ENCODE measurements at regions not wholly inside any gene's neighbourhood (a gene's known extent, or its start where the extent isn't known, plus 50 kb on each side); places are given as distances from the start of the nearest gene placed in this dataset.

- TF ChIP-seq REST (IDR thresholded peaks at IDR 0.05; ENCODE audit: insufficient read depth in 1 of 2, low read depth in 2 of 2, low read length in 2 of 2) (no peak), TAF1 (IDR thresholded peaks at IDR 0.05; ENCODE audit: borderline replicate concordance, insufficient read depth, low read length) (no peak), FOXP2 (optimal IDR thresholded peaks at IDR 0.05; ENCODE audit: borderline replicate concordance, extremely low read depth, extremely low read length, insufficient read depth) (no peak), POLR2AphosphoS5 (IDR thresholded peaks at IDR 0.05; ENCODE audit: low read depth, low read length) (no peak), SIN3A (IDR thresholded peaks at IDR 0.05; ENCODE audit: borderline replicate concordance, insufficient read depth, low read length) (no peak)
Observed at GRCh38 chr6:121694801-121695251, 259.4 kb downstream of the GJA1 start.

Measured in PFSK-1 (cell line).